GM19455 (cell line): ENCODE measurements at regions not wholly inside any gene's neighbourhood (a gene's known extent, or its start where the extent isn't known, plus 50 kb on each side); places are given as distances from the start of the nearest gene placed in this dataset.

Experiments
- ATAC-seq: cut with Tn5 transposase; IDR thresholded peaks from one replicate; pipeline ENCODE4 v1.9.1; 2021; ENCODE audit not compliant: unreplicated experiment

- ATAC-seq, result no peak
These were observed 95.7 kb upstream of the SHB start for GRCh38 chr9:38164659-38165221.

GRCh38 chr9:38163518-38163917, 94.5 kb upstream of the SHB start:
- ATAC-seq, result no peak

- ATAC-seq, result no peak
These were observed 93.5 kb upstream of the SHB start for GRCh38 chr9:38162332-38163211.

GRCh38 chr9:38160613-38161215, 91.7 kb upstream of the SHB start:
- ATAC-seq, result no peak

GRCh38 chr9:38159599-38159998, 90.6 kb upstream of the SHB start:
- no peak for ATAC-seq

GRCh38 chr9:38158628-38159027, 89.6 kb upstream of the SHB start:
- no peak for ATAC-seq

- no peak for ATAC-seq
These were observed 88.7 kb upstream of the SHB start for GRCh38 chr9:38157711-38158110.

- no peak for ATAC-seq
These were observed 85.7 kb upstream of the SHB start for GRCh38 chr9:38154501-38155421.

- ATAC-seq, result no peak
These were observed 84.9 kb upstream of the SHB start for GRCh38 chr9:38153910-38154291.

GRCh38 chr9:38153152-38153909, 84.3 kb upstream of the SHB start:
- ATAC-seq, result no peak

GRCh38 chr9:38149647-38150046, 80.6 kb upstream of the SHB start:
- no peak for ATAC-seq

- no peak for ATAC-seq
These were observed 77.8 kb upstream of the SHB start for GRCh38 chr9:38146844-38147243.

- ATAC-seq, result no peak
These were observed 76.6 kb upstream of the SHB start for GRCh38 chr9:38145526-38146053.

GRCh38 chr9:38144421-38144820, 75.4 kb upstream of the SHB start:
- no peak for ATAC-seq

- ATAC-seq, result no peak
These were observed 72.9 kb upstream of the SHB start for GRCh38 chr9:38141746-38142591.

- no peak for ATAC-seq
These were observed 69.2 kb upstream of the SHB start for GRCh38 chr9:38138276-38138675.

- ATAC-seq, result no peak
These were observed 68.3 kb upstream of the SHB start for GRCh38 chr9:38137342-38137741.

GRCh38 chr9:38136386-38136785, 67.4 kb upstream of the SHB start:
- ATAC-seq, result no peak

GRCh38 chr9:38134611-38135237, 65.7 kb upstream of the SHB start:
- ATAC-seq, result no peak
